ENCODE measurements at regions not wholly inside any gene's neighbourhood (a gene's known extent, or its start where the extent isn't known, plus 50 kb on each side); places are given as distances from the start of the nearest gene placed in this dataset.

- Histone ChIP-seq H4K20me1 (ENCODE audit: insufficient read depth, low read length) (no peaks in the 10 kb centered on the region), H3K4me2 (replicated peaks; ENCODE audit: extremely low read depth, low read length, poor library complexity, severe bottlenecking) (no peak overlapping the region), H3K36me3 (replicated peaks in 1 of 2; ENCODE audit: control insufficient read depth in 1 of 2, insufficient read depth in 2 of 2, low read length in 2 of 2) (no peaks in the 10 kb centered on the region), H3K9me3 (replicated peaks in 1 of 2; ENCODE audit: control insufficient read depth in 1 of 2, insufficient read depth in 1 of 2, low read length in 2 of 2) (no peaks in the 10 kb centered on the region), H3K4me3 (replicated peaks in 1 of 3; ENCODE audit: low read depth in 2 of 3, low read length in 3 of 3) (no peak overlapping the region), H3K79me2 (ENCODE audit: insufficient read depth, low read length) (no peaks in the 10 kb centered on the region), H3K27me3 (ENCODE audit: control insufficient read depth in 2 of 2, insufficient read depth in 2 of 2, low read length in 2 of 2) (no peaks in the 10 kb centered on the region), H2AFZ (ENCODE audit: insufficient read depth, low read depth, low read length, poor library complexity, severe bottlenecking) (no peak overlapping the region), H3K27ac (ENCODE audit: low read depth in 1 of 2, low read length in 2 of 2) (no peak overlapping the region), H3K4me1 (ENCODE audit: control insufficient read depth in 1 of 2, insufficient read depth in 2 of 2, low read length in 2 of 2) (no peaks in the 10 kb centered on the region), H3K9ac (ENCODE audit: insufficient read depth, low read length, poor library complexity, severe bottlenecking) (no peak overlapping the region)
- H3K36me3 Mint-ChIP-seq: no peaks in the 10 kb centered on the region
- intact Hi-C loops (cut with micrococcal nuclease): no loop called here
- no peak for DNase-seq
- H3K4me3 Mint-ChIP-seq: no peak overlapping the region
- no peaks in the 10 kb centered on the region for H3K27me3 Mint-ChIP-seq (ENCODE audit: low read depth in 3 of 3)
- peaks cover 0 to 9% (median 2%) of the 10 kb centered on the region in 7 donors for H3K9me3 Mint-ChIP-seq
- no peak overlapping the region for H3K27ac Mint-ChIP-seq
- whole genome bisulfite sequencing (ENCODE audit: insufficient coverage): no CpG with 5 or more reads among the region's 2 CpGs
- H3K4me1 Mint-ChIP-seq: no peaks in the 10 kb centered on the region
- no peak for TF ChIP-seq CTCF (IDR thresholded peaks at IDR 0.05)
These were observed 73.2 kb downstream of the CBLL2 start for GRCh38 chrX:22345884-22346283.

- H3K36me3 Mint-ChIP-seq: no peaks in the 10 kb centered on the region
- no CpG with 5 or more reads among the region's 1 CpG for WGBS (ENCODE audit: insufficient coverage)
These were observed 74.8 kb downstream of the CBLL2 start for GRCh38 chrX:22347491-22347890.

More at GRCh38 chrX:22347491-22347890, 74.8 kb downstream of the CBLL2 start:
- Histone ChIP-seq H4K20me1 (ENCODE audit: insufficient read depth, low read length) (no peaks in the 10 kb centered on the region), H3K79me2 (ENCODE audit: insufficient read depth, low read length) (no peaks in the 10 kb centered on the region), H3K4me2 (replicated peaks; ENCODE audit: extremely low read depth, low read length, poor library complexity, severe bottlenecking) (no peak overlapping the region), H3K9ac (ENCODE audit: insufficient read depth, low read length, poor library complexity, severe bottlenecking) (no peak overlapping the region), H3K27ac (ENCODE audit: low read depth in 1 of 2, low read length in 2 of 2) (no peak overlapping the region), H3K4me3 (replicated peaks in 1 of 3; ENCODE audit: low read depth in 2 of 3, low read length in 3 of 3) (no peak overlapping the region), H3K9me3 (replicated peaks in 1 of 2; ENCODE audit: control insufficient read depth in 1 of 2, insufficient read depth in 1 of 2, low read length in 2 of 2) (no peaks in the 10 kb centered on the region), H3K36me3 (replicated peaks in 1 of 2; ENCODE audit: control insufficient read depth in 1 of 2, insufficient read depth in 2 of 2, low read length in 2 of 2) (no peaks in the 10 kb centered on the region), H3K27me3 (ENCODE audit: control insufficient read depth in 2 of 2, insufficient read depth in 2 of 2, low read length in 2 of 2) (no peaks in the 10 kb centered on the region), H3K4me1 (ENCODE audit: control insufficient read depth in 1 of 2, insufficient read depth in 2 of 2, low read length in 2 of 2) (no peaks in the 10 kb centered on the region), H2AFZ (ENCODE audit: insufficient read depth, low read depth, low read length, poor library complexity, severe bottlenecking) (no peak overlapping the region)
- Mint-ChIP-seq H3K4me3 (no peak overlapping the region), H3K27me3 (ENCODE audit: low read depth in 3 of 3) (no peaks in the 10 kb centered on the region), H3K4me1 (no peaks in the 10 kb centered on the region), H3K9me3 (peaks cover 0 to 6% (median 2%) of the 10 kb centered on the region in 7 donors), H3K27ac (no peak overlapping the region)
- no peak for DNase-seq
- intact Hi-C loops (cut with micrococcal nuclease): no loop called here
- TF ChIP-seq CTCF (IDR thresholded peaks at IDR 0.05): no peak
